ENCODE measurements at regions not wholly inside any gene's neighbourhood (a gene's known extent, or its start where the extent isn't known, plus 50 kb on each side); places are given as distances from the start of the nearest gene placed in this dataset.
A peak's percentile ranks its signal among the peaks of the same experiment; 100 is the strongest.

- DNase-seq = peak in 2 of 5 donors; percentile 30 to 48
- no peaks in the 10 kb centered on the region for H3K9me3 ChIP-seq (ENCODE audit: control insufficient read depth in 2 of 3, insufficient read depth in 1 of 3, low read length in 3 of 3)
- no peak for TF ChIP-seq CTCF (IDR thresholded peaks at IDR 0.05; ENCODE audit: borderline replicate concordance, extremely low read depth, insufficient read depth)
- H3K27me3 ChIP-seq (ENCODE audit: control insufficient read depth, insufficient read depth, low read length) = no peaks in the 10 kb centered on the region
- H3K27ac ChIP-seq (ENCODE audit: low read depth in 2 of 2, low read length in 2 of 2) = no peak overlapping the region
- no peak overlapping the region for H3K9ac ChIP-seq (ENCODE audit: low read length in 3 of 3)
- no peak for FAIRE-seq
- no peak overlapping the region for H3K4me3 ChIP-seq (ENCODE audit: low read length in 3 of 3)
- intact Hi-C loops (cut with DNase I) = no loop called here
- H3K4me1 ChIP-seq (ENCODE audit: control insufficient read depth in 2 of 3, insufficient read depth in 2 of 3, low read depth in 1 of 3, low read length in 3 of 3) = no peaks in the 10 kb centered on the region
- H3K36me3 ChIP-seq (ENCODE audit: control insufficient read depth in 2 of 3, insufficient read depth in 3 of 3, low read length in 3 of 3) = no peaks in the 10 kb centered on the region
These were observed 338.7 kb downstream of the C16orf95 start for GRCh38 chr16:86978445-86979030.

GRCh38 chr16:86979061-86979460 lies 338.1 kb downstream of the C16orf95 start:
- Histone ChIP-seq H3K27ac (ENCODE audit: low read depth in 2 of 2, low read length in 2 of 2) (no peak overlapping the region), H3K9ac (ENCODE audit: low read length in 3 of 3) (no peak overlapping the region), H3K4me3 (ENCODE audit: low read length in 3 of 3) (no peak overlapping the region), H3K36me3 (ENCODE audit: control insufficient read depth in 2 of 3, insufficient read depth in 3 of 3, low read length in 3 of 3) (no peaks in the 10 kb centered on the region), H3K4me1 (ENCODE audit: control insufficient read depth in 2 of 3, insufficient read depth in 2 of 3, low read depth in 1 of 3, low read length in 3 of 3) (no peaks in the 10 kb centered on the region), H3K9me3 (ENCODE audit: control insufficient read depth in 2 of 3, insufficient read depth in 1 of 3, low read length in 3 of 3) (no peaks in the 10 kb centered on the region), H3K27me3 (ENCODE audit: control insufficient read depth, insufficient read depth, low read length) (no peaks in the 10 kb centered on the region)
- FAIRE-seq = no peak
- no peak for TF ChIP-seq CTCF (IDR thresholded peaks at IDR 0.05; ENCODE audit: borderline replicate concordance, extremely low read depth, insufficient read depth)
- DNase-seq = peak in 1 of 5 donors; percentile 13
- intact Hi-C loops (cut with DNase I) = no loop called here

GRCh38 chr16:86979984-86980553 lies 337.1 kb downstream of the C16orf95 start:
- Histone ChIP-seq H3K9ac (ENCODE audit: low read length in 3 of 3) (no peak overlapping the region), H3K9me3 (ENCODE audit: control insufficient read depth in 2 of 3, insufficient read depth in 1 of 3, low read length in 3 of 3) (no peaks in the 10 kb centered on the region), H3K27ac (ENCODE audit: low read depth in 2 of 2, low read length in 2 of 2) (no peak overlapping the region), H3K27me3 (ENCODE audit: control insufficient read depth, insufficient read depth, low read length) (no peaks in the 10 kb centered on the region), H3K4me3 (ENCODE audit: low read length in 3 of 3) (no peak overlapping the region), H3K36me3 (ENCODE audit: control insufficient read depth in 2 of 3, insufficient read depth in 3 of 3, low read length in 3 of 3) (no peaks in the 10 kb centered on the region), H3K4me1 (ENCODE audit: control insufficient read depth in 2 of 3, insufficient read depth in 2 of 3, low read depth in 1 of 3, low read length in 3 of 3) (no peaks in the 10 kb centered on the region)
- no peak for FAIRE-seq
- no peak for TF ChIP-seq CTCF (IDR thresholded peaks at IDR 0.05; ENCODE audit: borderline replicate concordance, extremely low read depth, insufficient read depth)
- intact Hi-C loops (cut with DNase I) = no loop called here
- DNase-seq = no peak

All from kidney (tissue), 13 donors.